Liver (tissue), 8 donors: ENCODE measurements at regions not wholly inside any gene's neighbourhood (a gene's known extent, or its start where the extent isn't known, plus 50 kb on each side); places are given as distances from the start of the nearest gene placed in this dataset.

Experiments used
- DNase-seq: peaks from one replicate; pipeline ENCODE4 v3.0.0-alpha.2; 2017; ENCODE audit warnings: low spot score
- H3K27ac ChIP-seq, 2 donors: one replicate each; pipeline ENCODE4 v1.7.0; 2013; ENCODE audit warnings: inconsistent platforms in 2 of 2, low read length in 2 of 2, control low read depth in 1 of 2, low read depth in 1 of 2, mild to moderate bottlenecking in 1 of 2
- H3K27me3 ChIP-seq, 4 donors: one replicate each; pipeline versions ENCODE4 v1.6.1 to v1.7.0; 2013; ENCODE audit warnings: low read length in 3 of 4, inconsistent platforms in 1 of 4, mild to moderate bottlenecking in 1 of 4, moderate library complexity in 1 of 4; ENCODE audit not compliant: control insufficient read depth in 4 of 4, insufficient read depth in 4 of 4
- H3K36me3 ChIP-seq, 4 donors: one replicate each; pipeline versions ENCODE4 v1.6.1 to v1.7.0; 2013; ENCODE audit warnings: low read length in 3 of 4, mild to moderate bottlenecking in 3 of 4, low read depth in 1 of 4, moderate library complexity in 1 of 4; ENCODE audit not compliant: control insufficient read depth in 4 of 4, insufficient read depth in 3 of 4
- H3K4me1 ChIP-seq, 4 donors: one replicate each; pipeline versions ENCODE4 v1.6.1 to v1.7.0; 2013; ENCODE audit warnings: low read length in 3 of 4, mild to moderate bottlenecking in 3 of 4, moderate library complexity in 1 of 4; ENCODE audit not compliant: control insufficient read depth in 4 of 4, insufficient read depth in 4 of 4
- H3K4me3 ChIP-seq, 3 donors: one replicate each; pipeline versions ENCODE4 v1.6.1 to v1.7.0; 2013; ENCODE audit warnings: low read length in 3 of 3, control low read depth in 1 of 3, low read depth in 1 of 3, mild to moderate bottlenecking in 1 of 3
- H3K9ac ChIP-seq, 2 donors: one replicate each; pipeline ENCODE4 v1.7.0; 2013; ENCODE audit warnings: low read length in 2 of 2, mild to moderate bottlenecking in 2 of 2, moderate library complexity in 2 of 2, control low read depth in 1 of 2, low read depth in 1 of 2
- H3K9me3 ChIP-seq, 4 donors: one replicate each; pipeline versions ENCODE4 v1.6.1 to v1.7.0; 2013; ENCODE audit warnings: low read length in 3 of 4; ENCODE audit not compliant: control insufficient read depth in 4 of 4
- ATF3 ChIP-seq: IDR thresholded peaks from 2 replicates; pipeline ENCODE4 v1.6.1; 2016; ENCODE audit warnings: antibody characterized with exemption
- EGR1 ChIP-seq, 2 donors: IDR thresholded peaks; 2 replicates each; pipeline ENCODE4 v1.6.1; 2016 to 2018; ENCODE audit warnings: antibody characterized with exemption in 2 of 2, low read depth in 2 of 2
- FOXA1 ChIP-seq: IDR thresholded peaks from 2 replicates; pipeline ENCODE4 v1.6.1; 2016; ENCODE audit warnings: antibody characterized with exemption
- FOXA2 ChIP-seq: IDR thresholded peaks from 2 replicates; pipeline ENCODE4 v1.6.1; 2016; ENCODE audit warnings: antibody characterized with exemption
- GABPA ChIP-seq, 2 donors: IDR thresholded peaks in 1 of 2; conservative IDR thresholded peaks in 1 of 2; 2 replicates each; pipeline ENCODE4 v1.6.1; 2016; ENCODE audit warnings: antibody characterized with exemption in 2 of 2, mild to moderate bottlenecking in 1 of 2, moderate library complexity in 1 of 2
- HNF4A ChIP-seq, 2 donors: conservative IDR thresholded peaks; 2 replicates each; pipeline ENCODE4 v1.6.1; 2016; ENCODE audit warnings: antibody characterized with exemption in 2 of 2, mild to moderate bottlenecking in 2 of 2
- HNF4G ChIP-seq: IDR thresholded peaks from 2 replicates; pipeline ENCODE4 v1.6.1; 2016; ENCODE audit warnings: antibody characterized with exemption
- JUND ChIP-seq, 2 donors: IDR thresholded peaks; 2 replicates each; pipeline ENCODE4 v1.6.1; 2016; ENCODE audit warnings: antibody characterized with exemption in 2 of 2
- NR2F2 ChIP-seq: IDR thresholded peaks from 2 replicates; pipeline ENCODE4 v1.6.1; 2016; ENCODE audit warnings: antibody characterized with exemption
- RAD21 ChIP-seq, 2 donors: IDR thresholded peaks; 2 replicates each; pipeline ENCODE4 v1.6.1; 2016; ENCODE audit warnings: antibody characterized with exemption in 2 of 2, mild to moderate bottlenecking in 2 of 2
- REST ChIP-seq: IDR thresholded peaks from 2 replicates; pipeline ENCODE4 v1.6.1; 2016; ENCODE audit warnings: antibody characterized with exemption, mild to moderate bottlenecking
- RXRA ChIP-seq, 2 donors: IDR thresholded peaks; 2 replicates each; pipeline ENCODE4 v1.6.1; 2017 to 2018; ENCODE audit warnings: antibody characterized with exemption in 2 of 2, mild to moderate bottlenecking in 1 of 2
- SP1 ChIP-seq: IDR thresholded peaks from 2 replicates; pipeline ENCODE4 v1.6.1; 2018; ENCODE audit warnings: antibody characterized with exemption, mild to moderate bottlenecking
- TAF1 ChIP-seq: conservative IDR thresholded peaks from 2 replicates; pipeline ENCODE4 v1.6.1; 2016; ENCODE audit warnings: antibody characterized with exemption, mild to moderate bottlenecking
- YY1 ChIP-seq: IDR thresholded peaks from 2 replicates; pipeline ENCODE4 v1.6.1; 2016; ENCODE audit warnings: antibody characterized with exemption, mild to moderate bottlenecking
- WGBS: extraction: QIAGEN DNeasy Blood & Tissue Kit; methylation state at CpG from one replicate; pipeline ENCODE4 v1.1.7; 2013; 5-methylcytosine and 5-hydroxymethylcytosine counted together
- TF ChIP-seq, protein P1 (sequence below): IDR thresholded peaks from 2 replicates; pipeline ENCODE4 v1.6.1; 2016; ENCODE audit warnings: antibody characterized with exemption
- TF ChIP-seq, protein P2 (sequence below): fragments of 150-350 bp; IDR thresholded peaks from 2 replicates; pipeline ENCODE4 v1.5.1; 2017; ENCODE audit warnings: improper control_type of control experiment, low read depth, low read length; ENCODE audit not compliant: missing input control
- TF ChIP-seq, protein P3 (sequence below): IDR thresholded peaks from 2 replicates; pipeline ENCODE4 v1.6.1; 2016; ENCODE audit warnings: antibody characterized with exemption
- donor health status: healthy.
- donor health status: healthy.
- donor health status: healthy.
- donor health status: healthy.
- donor health status: healthy.

GRCh38 chr5:173383711-173384110 lies 55.5 kb upstream of the STC2 start (continued):
- TF ChIP-seq HNF4A (conservative IDR thresholded peaks at IDR 0.05): no peak
- TF ChIP-seq, protein P1, sequence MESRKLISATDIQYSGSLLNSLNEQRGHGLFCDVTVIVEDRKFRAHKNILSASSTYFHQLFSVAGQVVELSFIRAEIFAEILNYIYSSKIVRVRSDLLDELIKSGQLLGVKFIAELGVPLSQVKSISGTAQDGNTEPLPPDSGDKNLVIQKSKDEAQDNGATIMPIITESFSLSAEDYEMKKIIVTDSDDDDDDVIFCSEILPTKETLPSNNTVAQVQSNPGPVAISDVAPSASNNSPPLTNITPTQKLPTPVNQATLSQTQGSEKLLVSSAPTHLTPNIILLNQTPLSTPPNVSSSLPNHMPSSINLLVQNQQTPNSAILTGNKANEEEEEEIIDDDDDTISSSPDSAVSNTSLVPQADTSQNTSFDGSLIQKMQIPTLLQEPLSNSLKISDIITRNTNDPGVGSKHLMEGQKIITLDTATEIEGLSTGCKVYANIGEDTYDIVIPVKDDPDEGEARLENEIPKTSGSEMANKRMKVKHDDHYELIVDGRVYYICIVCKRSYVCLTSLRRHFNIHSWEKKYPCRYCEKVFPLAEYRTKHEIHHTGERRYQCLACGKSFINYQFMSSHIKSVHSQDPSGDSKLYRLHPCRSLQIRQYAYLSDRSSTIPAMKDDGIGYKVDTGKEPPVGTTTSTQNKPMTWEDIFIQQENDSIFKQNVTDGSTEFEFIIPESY: no peak
- no peak for TF ChIP-seq YY1
- TF ChIP-seq ATF3: no peak
- TF ChIP-seq JUND (IDR thresholded peaks at IDR 0.05): no peak
- no peak for TF ChIP-seq HNF4G
- TF ChIP-seq SP1: no peak

DNA sequence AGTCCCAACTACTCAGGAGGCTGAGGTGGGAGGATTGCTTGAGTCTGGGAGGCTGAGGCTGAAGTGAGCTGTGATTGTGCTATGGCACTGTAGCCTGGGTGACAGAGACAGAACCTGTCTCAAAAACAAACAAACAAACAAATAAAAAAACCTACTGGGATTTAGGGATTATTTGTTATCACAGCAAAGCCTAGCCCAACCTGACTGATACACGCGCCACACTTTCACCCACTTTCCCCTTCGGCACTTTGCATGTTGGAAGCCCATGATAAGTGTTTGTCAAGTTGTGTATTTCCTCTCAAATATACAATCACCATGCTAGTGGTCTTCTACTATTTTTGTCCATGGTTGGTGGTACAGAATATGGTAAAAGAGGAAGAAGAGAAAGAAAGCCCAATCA lies 50.5 kb upstream of the STC2 start:
- Histone ChIP-seq H3K36me3 (no peaks in the 10 kb centered on the region), H3K27ac (no peak overlapping the region), H3K4me1 (no peaks in the 10 kb centered on the region), H3K4me3 (no peak overlapping the region), H3K9ac (no peak overlapping the region), H3K27me3 (no peaks in the 10 kb centered on the region), H3K9me3 (peaks cover 0 to 7% (median 2%) of the 10 kb centered on the region in 4 donors)
- no peak for DNase-seq
- 93% methylated on average over 3 of the region's 3 CpGs for WGBS
- TF ChIP-seq, protein P2, sequence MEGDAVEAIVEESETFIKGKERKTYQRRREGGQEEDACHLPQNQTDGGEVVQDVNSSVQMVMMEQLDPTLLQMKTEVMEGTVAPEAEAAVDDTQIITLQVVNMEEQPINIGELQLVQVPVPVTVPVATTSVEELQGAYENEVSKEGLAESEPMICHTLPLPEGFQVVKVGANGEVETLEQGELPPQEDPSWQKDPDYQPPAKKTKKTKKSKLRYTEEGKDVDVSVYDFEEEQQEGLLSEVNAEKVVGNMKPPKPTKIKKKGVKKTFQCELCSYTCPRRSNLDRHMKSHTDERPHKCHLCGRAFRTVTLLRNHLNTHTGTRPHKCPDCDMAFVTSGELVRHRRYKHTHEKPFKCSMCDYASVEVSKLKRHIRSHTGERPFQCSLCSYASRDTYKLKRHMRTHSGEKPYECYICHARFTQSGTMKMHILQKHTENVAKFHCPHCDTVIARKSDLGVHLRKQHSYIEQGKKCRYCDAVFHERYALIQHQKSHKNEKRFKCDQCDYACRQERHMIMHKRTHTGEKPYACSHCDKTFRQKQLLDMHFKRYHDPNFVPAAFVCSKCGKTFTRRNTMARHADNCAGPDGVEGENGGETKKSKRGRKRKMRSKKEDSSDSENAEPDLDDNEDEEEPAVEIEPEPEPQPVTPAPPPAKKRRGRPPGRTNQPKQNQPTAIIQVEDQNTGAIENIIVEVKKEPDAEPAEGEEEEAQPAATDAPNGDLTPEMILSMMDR: no peak
- TF ChIP-seq HNF4A (conservative IDR thresholded peaks at IDR 0.05): no peak
- TF ChIP-seq FOXA2: no peak
- TF ChIP-seq RXRA (IDR thresholded peaks at IDR 0.05): no peak
- no peak for TF ChIP-seq REST
- no peak for TF ChIP-seq RAD21 (IDR thresholded peaks at IDR 0.05)
- TF ChIP-seq, protein P3, sequence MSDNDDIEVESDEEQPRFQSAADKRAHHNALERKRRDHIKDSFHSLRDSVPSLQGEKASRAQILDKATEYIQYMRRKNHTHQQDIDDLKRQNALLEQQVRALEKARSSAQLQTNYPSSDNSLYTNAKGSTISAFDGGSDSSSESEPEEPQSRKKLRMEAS: no peak
- TF ChIP-seq FOXA1: no peak
- no peak for TF ChIP-seq NR2F2
- TF ChIP-seq, protein P1: no peak
- no peak for TF ChIP-seq JUND (IDR thresholded peaks at IDR 0.05)
- TF ChIP-seq TAF1: no peak
- no peak for TF ChIP-seq HNF4G
- no peak for TF ChIP-seq YY1
- TF ChIP-seq ATF3: no peak
- TF ChIP-seq EGR1 (IDR thresholded peaks at IDR 0.05; ENCODE audit: low read depth in 2 of 2): no peak
- no peak for TF ChIP-seq GABPA (IDR thresholded peaks at IDR 0.05 in 1 of 2, conservative IDR thresholded peaks at IDR 0.05 in 1 of 2)
